GM12801 (cell line): ENCODE measurements at regions not wholly inside any gene's neighbourhood (a gene's known extent, or its start where the extent isn't known, plus 50 kb on each side); places are given as distances from the start of the nearest gene placed in this dataset.

ENCODE experiments used
- CTCF ChIP-seq: IDR thresholded peaks from one replicate; pipeline ENCODE4 v1.5.1; 2011; ENCODE audit warnings: control low read depth; ENCODE audit not compliant: insufficient read length; ENCODE audit errors: extremely low read depth

- TF ChIP-seq CTCF, result no peak
Measured at GRCh38 chr11:23919455-23919854, 577.4 kb upstream of the LUZP2 start.

- TF ChIP-seq CTCF, result no peak
Measured at GRCh38 chr11:23923357-23923756, 573.5 kb upstream of the LUZP2 start.

GRCh38 chr11:23924226-23924625, 572.6 kb upstream of the LUZP2 start:
- TF ChIP-seq CTCF, result no peak

GRCh38 chr11:23931443-23931842, 565.4 kb upstream of the LUZP2 start:
- TF ChIP-seq CTCF, result no peak

GRCh38 chr11:23932485-23932898, 564.4 kb upstream of the LUZP2 start:
- no peak for TF ChIP-seq CTCF

GRCh38 chr11:23933721-23934120, 563.1 kb upstream of the LUZP2 start:
- TF ChIP-seq CTCF, result no peak

GRCh38 chr11:23944923-23945322, 551.9 kb upstream of the LUZP2 start:
- no peak for TF ChIP-seq CTCF

GRCh38 chr11:23947883-23948282, 549.0 kb upstream of the LUZP2 start:
- TF ChIP-seq CTCF, result no peak
